ENCODE measurements at regions not wholly inside any gene's neighbourhood (a gene's known extent, or its start where the extent isn't known, plus 50 kb on each side); places are given as distances from the start of the nearest gene placed in this dataset.

GRCh38 chr12:77746096-77746495, 84.6 kb upstream of the NAV3 start:
- no peaks in the 10 kb centered on the region for H3K36me3 ChIP-seq (ENCODE audit: control insufficient read depth, insufficient read depth, low read length, severe bottlenecking)
- no peaks in the 10 kb centered on the region for H3K4me1 ChIP-seq (ENCODE audit: control insufficient read depth, insufficient read depth, low read length)
- no peak overlapping the region for H3K4me3 ChIP-seq (ENCODE audit: low read length)
- H3K9me3 ChIP-seq (ENCODE audit: control insufficient read depth, low read length) = no peaks in the 10 kb centered on the region
- H3K27me3 ChIP-seq (replicated peaks; ENCODE audit: control insufficient read depth, insufficient read depth, low read length) = no peaks in the 10 kb centered on the region
- H3K9ac ChIP-seq (ENCODE audit: low read length) = no peak overlapping the region
- DNase-seq (ENCODE audit: low read depth) = peak; percentile 41

- Histone ChIP-seq H3K27me3 (replicated peaks; ENCODE audit: control insufficient read depth, insufficient read depth, low read length) (no peaks in the 10 kb centered on the region), H3K4me1 (ENCODE audit: control insufficient read depth, insufficient read depth, low read length) (no peaks in the 10 kb centered on the region), H3K9me3 (ENCODE audit: control insufficient read depth, low read length) (no peaks in the 10 kb centered on the region), H3K36me3 (ENCODE audit: control insufficient read depth, insufficient read depth, low read length, severe bottlenecking) (no peaks in the 10 kb centered on the region), H3K9ac (ENCODE audit: low read length) (no peak overlapping the region), H3K4me3 (ENCODE audit: low read length) (no peak overlapping the region)
- DNase-seq (ENCODE audit: low read depth) = no peak
Observed at GRCh38 chr12:77745624-77746023, 85.1 kb upstream of the NAV3 start.

- no peak for DNase-seq (ENCODE audit: low read depth)
- Histone ChIP-seq H3K4me3 (ENCODE audit: low read length) (no peak overlapping the region), H3K36me3 (ENCODE audit: control insufficient read depth, insufficient read depth, low read length, severe bottlenecking) (no peaks in the 10 kb centered on the region), H3K9ac (ENCODE audit: low read length) (no peak overlapping the region), H3K27me3 (replicated peaks; ENCODE audit: control insufficient read depth, insufficient read depth, low read length) (no peaks in the 10 kb centered on the region), H3K9me3 (ENCODE audit: control insufficient read depth, low read length) (no peaks in the 10 kb centered on the region), H3K4me1 (ENCODE audit: control insufficient read depth, insufficient read depth, low read length) (no peaks in the 10 kb centered on the region)
Observed at GRCh38 chr12:77742631-77743030, 88.1 kb upstream of the NAV3 start.

- Histone ChIP-seq H3K9me3 (ENCODE audit: control insufficient read depth, low read length) (no peaks in the 10 kb centered on the region), H3K4me3 (ENCODE audit: low read length) (no peak overlapping the region), H3K27me3 (replicated peaks; ENCODE audit: control insufficient read depth, insufficient read depth, low read length) (no peaks in the 10 kb centered on the region), H3K4me1 (ENCODE audit: control insufficient read depth, insufficient read depth, low read length) (no peaks in the 10 kb centered on the region), H3K9ac (ENCODE audit: low read length) (no peak overlapping the region), H3K36me3 (ENCODE audit: control insufficient read depth, insufficient read depth, low read length, severe bottlenecking) (no peaks in the 10 kb centered on the region)
- no peak for DNase-seq (ENCODE audit: low read depth)
Observed at GRCh38 chr12:77741974-77742517, 88.6 kb upstream of the NAV3 start.

- no peak for DNase-seq (ENCODE audit: low read depth)
- no peaks in the 10 kb centered on the region for H3K27me3 ChIP-seq (replicated peaks; ENCODE audit: control insufficient read depth, insufficient read depth, low read length)
- H3K36me3 ChIP-seq (ENCODE audit: control insufficient read depth, insufficient read depth, low read length, severe bottlenecking) = no peaks in the 10 kb centered on the region
- H3K4me3 ChIP-seq (ENCODE audit: low read length) = no peak overlapping the region
- H3K4me1 ChIP-seq (ENCODE audit: control insufficient read depth, insufficient read depth, low read length) = peaks cover 5% of the 10 kb centered on the region
- H3K9me3 ChIP-seq (ENCODE audit: control insufficient read depth, low read length) = peaks cover 6% of the 10 kb centered on the region
- no peak overlapping the region for H3K9ac ChIP-seq (ENCODE audit: low read length)
Observed at GRCh38 chr12:77736219-77736965, 94.3 kb upstream of the NAV3 start.

GRCh38 chr12:77734214-77734883, 96.3 kb upstream of the NAV3 start:
- H3K4me1 ChIP-seq (ENCODE audit: control insufficient read depth, insufficient read depth, low read length) = peaks cover 5% of the 10 kb centered on the region
- H3K36me3 ChIP-seq (ENCODE audit: control insufficient read depth, insufficient read depth, low read length, severe bottlenecking) = no peaks in the 10 kb centered on the region
- H3K4me3 ChIP-seq (ENCODE audit: low read length) = peak overlapping the region; percentile 55
- peak; percentile 79 for DNase-seq (ENCODE audit: low read depth)
- no peaks in the 10 kb centered on the region for H3K27me3 ChIP-seq (replicated peaks; ENCODE audit: control insufficient read depth, insufficient read depth, low read length)
- peak overlapping the region; percentile 62 for H3K9ac ChIP-seq (ENCODE audit: low read length)
- H3K9me3 ChIP-seq (ENCODE audit: control insufficient read depth, low read length) = peaks cover 6% of the 10 kb centered on the region

- peaks cover 13% of the 10 kb centered on the region for H3K4me1 ChIP-seq (ENCODE audit: control insufficient read depth, insufficient read depth, low read length)
- no peak overlapping the region for H3K9ac ChIP-seq (ENCODE audit: low read length)
- DNase-seq (ENCODE audit: low read depth) = no peak
- no peaks in the 10 kb centered on the region for H3K9me3 ChIP-seq (ENCODE audit: control insufficient read depth, low read length)
- no peaks in the 10 kb centered on the region for H3K27me3 ChIP-seq (replicated peaks; ENCODE audit: control insufficient read depth, insufficient read depth, low read length)
- no peak overlapping the region for H3K4me3 ChIP-seq (ENCODE audit: low read length)
- H3K36me3 ChIP-seq (ENCODE audit: control insufficient read depth, insufficient read depth, low read length, severe bottlenecking) = no peaks in the 10 kb centered on the region
Observed at GRCh38 chr12:77728018-77728417, 102.7 kb upstream of the NAV3 start.

- Histone ChIP-seq H3K9ac (ENCODE audit: low read length) (no peak overlapping the region), H3K9me3 (ENCODE audit: control insufficient read depth, low read length) (no peaks in the 10 kb centered on the region), H3K4me3 (ENCODE audit: low read length) (no peak overlapping the region), H3K36me3 (ENCODE audit: control insufficient read depth, insufficient read depth, low read length, severe bottlenecking) (no peaks in the 10 kb centered on the region), H3K27me3 (replicated peaks; ENCODE audit: control insufficient read depth, insufficient read depth, low read length) (no peaks in the 10 kb centered on the region), H3K4me1 (ENCODE audit: control insufficient read depth, insufficient read depth, low read length) (peaks cover 13% of the 10 kb centered on the region)
- no peak for DNase-seq (ENCODE audit: low read depth)
Observed at GRCh38 chr12:77727442-77728001, 103.2 kb upstream of the NAV3 start.

GRCh38 chr12:77725611-77726010, 105.1 kb upstream of the NAV3 start:
- H3K4me3 ChIP-seq (ENCODE audit: low read length) = no peak overlapping the region
- no peaks in the 10 kb centered on the region for H3K36me3 ChIP-seq (ENCODE audit: control insufficient read depth, insufficient read depth, low read length, severe bottlenecking)
- H3K4me1 ChIP-seq (ENCODE audit: control insufficient read depth, insufficient read depth, low read length) = peaks cover 13% of the 10 kb centered on the region
- no peaks in the 10 kb centered on the region for H3K9me3 ChIP-seq (ENCODE audit: control insufficient read depth, low read length)
- DNase-seq (ENCODE audit: low read depth) = peak; percentile 14
- no peak overlapping the region for H3K9ac ChIP-seq (ENCODE audit: low read length)
- no peaks in the 10 kb centered on the region for H3K27me3 ChIP-seq (replicated peaks; ENCODE audit: control insufficient read depth, insufficient read depth, low read length)

- peak; percentile 81 for DNase-seq (ENCODE audit: low read depth)
Observed at GRCh38 chr12:77724367-77724957, 106.2 kb upstream of the NAV3 start.

GRCh38 chr12:77723308-77723707, 107.4 kb upstream of the NAV3 start:
- H3K27me3 ChIP-seq (replicated peaks; ENCODE audit: control insufficient read depth, insufficient read depth, low read length) = no peaks in the 10 kb centered on the region
- H3K4me3 ChIP-seq (ENCODE audit: low read length) = no peak overlapping the region
- peaks cover 4% of the 10 kb centered on the region for H3K9me3 ChIP-seq (ENCODE audit: control insufficient read depth, low read length)
- no peaks in the 10 kb centered on the region for H3K36me3 ChIP-seq (ENCODE audit: control insufficient read depth, insufficient read depth, low read length, severe bottlenecking)
- DNase-seq (ENCODE audit: low read depth) = no peak
- no peak overlapping the region for H3K9ac ChIP-seq (ENCODE audit: low read length)
- peaks cover 13% of the 10 kb centered on the region for H3K4me1 ChIP-seq (ENCODE audit: control insufficient read depth, insufficient read depth, low read length)

More at GRCh38 chr12:77724367-77724957, 106.2 kb upstream of the NAV3 start:
- H3K9me3 ChIP-seq (ENCODE audit: control insufficient read depth, low read length) = no peaks in the 10 kb centered on the region
- H3K4me1 ChIP-seq (ENCODE audit: control insufficient read depth, insufficient read depth, low read length) = peaks cover 13% of the 10 kb centered on the region
- H3K4me3 ChIP-seq (ENCODE audit: low read length) = no peak overlapping the region
- no peak overlapping the region for H3K9ac ChIP-seq (ENCODE audit: low read length)
- H3K27me3 ChIP-seq (replicated peaks; ENCODE audit: control insufficient read depth, insufficient read depth, low read length) = no peaks in the 10 kb centered on the region
- H3K36me3 ChIP-seq (ENCODE audit: control insufficient read depth, insufficient read depth, low read length, severe bottlenecking) = no peaks in the 10 kb centered on the region
